ENCODE measurements at regions not wholly inside any gene's neighbourhood (a gene's known extent, or its start where the extent isn't known, plus 50 kb on each side); places are given as distances from the start of the nearest gene placed in this dataset.
"Not testable (repeated sequence)": the region's sequence is repeated elsewhere in the genome, so short reads cannot be mapped to it uniquely, and the experiment has no call there.

DNA sequence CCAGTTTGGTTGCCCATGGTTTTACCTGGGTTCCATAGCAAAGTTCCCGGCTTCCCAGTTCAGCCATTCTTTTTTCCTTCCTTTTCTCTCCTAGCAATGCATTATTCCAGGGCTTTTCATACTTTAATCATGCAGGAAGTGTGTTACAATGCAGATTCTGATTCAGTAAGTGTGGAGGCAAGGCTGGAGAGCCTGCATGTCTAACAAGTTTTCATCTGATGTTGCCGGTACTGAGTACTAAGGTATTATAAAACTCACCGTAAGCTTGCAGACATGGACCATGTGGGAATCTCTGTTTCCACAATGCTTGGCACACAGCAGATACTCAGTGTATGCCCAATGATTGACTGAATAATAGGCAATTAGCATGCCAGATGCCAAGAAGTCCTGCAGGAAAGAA, 102.9 kb upstream of the SHB start:
- DNase-seq (ENCODE audit: low read depth): no peak
- TF ChIP-seq, protein P1, sequence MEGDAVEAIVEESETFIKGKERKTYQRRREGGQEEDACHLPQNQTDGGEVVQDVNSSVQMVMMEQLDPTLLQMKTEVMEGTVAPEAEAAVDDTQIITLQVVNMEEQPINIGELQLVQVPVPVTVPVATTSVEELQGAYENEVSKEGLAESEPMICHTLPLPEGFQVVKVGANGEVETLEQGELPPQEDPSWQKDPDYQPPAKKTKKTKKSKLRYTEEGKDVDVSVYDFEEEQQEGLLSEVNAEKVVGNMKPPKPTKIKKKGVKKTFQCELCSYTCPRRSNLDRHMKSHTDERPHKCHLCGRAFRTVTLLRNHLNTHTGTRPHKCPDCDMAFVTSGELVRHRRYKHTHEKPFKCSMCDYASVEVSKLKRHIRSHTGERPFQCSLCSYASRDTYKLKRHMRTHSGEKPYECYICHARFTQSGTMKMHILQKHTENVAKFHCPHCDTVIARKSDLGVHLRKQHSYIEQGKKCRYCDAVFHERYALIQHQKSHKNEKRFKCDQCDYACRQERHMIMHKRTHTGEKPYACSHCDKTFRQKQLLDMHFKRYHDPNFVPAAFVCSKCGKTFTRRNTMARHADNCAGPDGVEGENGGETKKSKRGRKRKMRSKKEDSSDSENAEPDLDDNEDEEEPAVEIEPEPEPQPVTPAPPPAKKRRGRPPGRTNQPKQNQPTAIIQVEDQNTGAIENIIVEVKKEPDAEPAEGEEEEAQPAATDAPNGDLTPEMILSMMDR (IDR thresholded peaks at IDR 0.05; ENCODE audit: control insufficient read depth, extremely low read depth, insufficient read depth): no peak
- H3K4me3 ChIP-seq (ENCODE audit: low read depth, low read length): no peak overlapping the region

DNA sequence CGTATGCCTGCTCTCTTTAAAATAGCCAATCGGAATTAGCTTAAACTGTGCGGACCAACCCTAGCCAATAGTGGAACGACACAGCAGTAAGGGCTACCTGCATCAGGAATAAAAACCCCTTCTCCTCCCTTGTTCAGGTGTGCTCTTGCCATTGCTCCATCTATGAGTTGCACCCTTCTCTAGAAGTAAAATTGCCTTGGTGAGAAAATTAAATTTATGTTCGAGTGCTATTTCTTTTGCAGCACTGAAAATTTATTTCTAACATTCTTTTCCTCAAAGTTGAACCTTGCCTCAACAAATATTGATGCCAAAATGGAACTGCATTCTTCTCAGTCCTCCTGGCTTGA, 102.5 kb upstream of the SHB start:
- no peak for DNase-seq (ENCODE audit: low read depth)
- TF ChIP-seq, protein P1 (IDR thresholded peaks at IDR 0.05; ENCODE audit: control insufficient read depth, extremely low read depth, insufficient read depth): no peak
- H3K4me3 ChIP-seq (ENCODE audit: low read depth, low read length): no peak overlapping the region

DNA sequence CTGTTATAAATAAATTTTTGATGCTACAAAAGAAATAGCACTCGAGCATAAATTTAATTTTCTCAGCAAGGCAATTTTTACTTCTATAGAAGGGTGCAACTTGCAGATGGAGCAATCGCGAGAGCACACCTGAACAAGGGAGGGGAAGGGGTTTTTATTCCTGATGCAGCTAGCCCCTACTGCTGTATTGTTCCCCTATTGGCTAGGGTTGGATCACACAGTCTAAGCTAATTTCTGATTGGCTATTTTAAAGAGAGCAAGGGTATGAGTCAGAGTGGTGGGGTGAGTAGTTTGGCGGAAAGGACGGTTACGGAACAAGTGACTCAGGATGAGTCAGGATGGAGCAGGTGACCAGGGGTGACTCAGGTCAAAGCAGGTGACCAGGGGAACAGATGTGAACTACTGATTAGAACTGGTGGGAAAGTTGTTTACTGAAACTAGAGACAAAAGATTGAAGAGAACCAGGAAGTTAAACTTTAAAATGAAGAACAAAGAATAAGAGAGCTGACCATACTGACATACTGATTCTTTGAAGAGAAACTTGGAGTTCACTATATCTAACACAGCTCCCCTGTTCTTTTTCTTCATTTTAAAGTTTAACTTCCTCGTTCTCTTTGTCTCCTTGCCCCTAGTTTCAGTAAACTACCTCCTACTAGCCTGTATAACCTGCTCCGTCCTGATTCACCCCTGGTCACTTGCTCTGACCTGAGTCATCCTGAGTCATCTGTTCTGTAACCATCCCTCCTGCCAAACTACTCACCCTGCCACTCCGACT, 101.9 kb upstream of the SHB start:
- DNase-seq (ENCODE audit: low read depth): not testable (repeated sequence)

DNA sequence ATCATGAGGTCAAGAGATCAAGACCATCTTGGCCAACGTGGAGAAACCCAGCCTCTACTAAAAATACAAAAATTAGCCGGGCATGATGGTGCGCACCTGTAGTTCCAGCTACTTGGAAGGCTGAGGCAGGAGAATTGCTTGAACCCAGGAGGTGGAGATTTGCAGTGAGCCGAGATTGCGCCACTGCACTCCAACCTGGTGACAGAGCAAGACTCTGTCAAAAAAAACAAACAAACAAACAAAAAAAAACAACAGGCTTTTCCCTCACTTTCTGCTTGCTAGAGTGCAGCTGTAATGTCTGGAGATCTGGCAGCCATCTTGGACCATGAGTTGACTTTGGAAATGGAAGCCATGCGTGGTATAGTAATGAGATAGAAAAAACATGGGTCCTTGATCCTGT, 101.1 kb upstream of the SHB start:
- DNase-seq (ENCODE audit: low read depth): not testable (repeated sequence)

More for the DNA sequence above, 101.9 kb upstream of the SHB start:
- H3K4me3 ChIP-seq (ENCODE audit: low read depth, low read length): not testable (repeated sequence)

DNA sequence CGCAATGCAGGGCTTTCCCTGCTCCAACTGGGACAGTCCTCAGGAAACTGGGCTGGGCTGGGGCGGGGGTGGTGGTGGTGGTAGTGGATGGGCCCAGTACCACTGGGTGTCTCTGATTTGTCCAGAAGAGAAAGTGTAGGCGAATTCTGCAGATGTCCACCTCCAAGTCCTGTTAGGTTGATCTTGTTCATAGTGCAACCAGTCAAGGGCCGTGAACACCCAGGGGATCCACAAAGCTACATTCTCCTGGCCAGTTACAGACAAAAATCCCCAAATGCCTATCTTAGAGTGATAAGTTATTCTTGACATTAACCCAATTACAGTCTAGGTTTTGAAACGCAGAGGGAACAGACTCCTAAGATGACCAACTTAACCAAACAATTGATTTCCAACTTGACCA, 97.5 kb upstream of the SHB start:
- no peak overlapping the region for H3K4me3 ChIP-seq (ENCODE audit: low read depth, low read length)
- DNase-seq (ENCODE audit: low read depth): no peak
- TF ChIP-seq, protein P1 (IDR thresholded peaks at IDR 0.05; ENCODE audit: control insufficient read depth, extremely low read depth, insufficient read depth): no peak

More for the DNA sequence above, 101.1 kb upstream of the SHB start:
- not testable (repeated sequence) for H3K4me3 ChIP-seq (ENCODE audit: low read depth, low read length)

DNA sequence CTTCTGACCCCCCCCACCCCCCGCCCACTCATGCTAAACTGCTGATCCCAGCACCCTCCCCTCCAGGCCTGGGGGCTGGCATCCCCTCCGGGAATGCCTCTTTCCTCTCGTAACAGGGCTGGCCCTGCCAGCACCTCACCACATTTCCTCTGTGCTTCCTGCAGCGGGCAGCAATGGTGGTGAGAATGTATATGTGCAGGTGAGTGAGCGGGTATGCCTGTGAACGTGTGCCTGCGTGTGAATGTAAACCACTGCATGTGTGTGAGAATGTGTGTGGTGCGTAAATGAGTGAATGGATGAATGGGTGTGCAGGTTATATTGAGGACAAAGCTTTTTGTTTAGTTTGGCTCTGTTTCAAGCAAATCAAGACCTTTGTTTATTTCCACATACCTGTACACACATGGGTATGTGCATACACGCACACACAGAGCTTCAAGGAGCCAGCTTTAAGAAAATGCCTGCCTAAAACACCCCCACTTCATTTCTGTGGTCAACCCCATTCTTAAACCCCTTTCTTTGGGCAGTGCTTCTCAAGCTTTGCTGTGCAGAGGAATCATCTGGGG, 95.7 kb upstream of the SHB start:
- TF ChIP-seq, protein P1 (IDR thresholded peaks at IDR 0.05; ENCODE audit: control insufficient read depth, extremely low read depth, insufficient read depth): no peak
- no peak overlapping the region for H3K4me3 ChIP-seq (ENCODE audit: low read depth, low read length)

DNA sequence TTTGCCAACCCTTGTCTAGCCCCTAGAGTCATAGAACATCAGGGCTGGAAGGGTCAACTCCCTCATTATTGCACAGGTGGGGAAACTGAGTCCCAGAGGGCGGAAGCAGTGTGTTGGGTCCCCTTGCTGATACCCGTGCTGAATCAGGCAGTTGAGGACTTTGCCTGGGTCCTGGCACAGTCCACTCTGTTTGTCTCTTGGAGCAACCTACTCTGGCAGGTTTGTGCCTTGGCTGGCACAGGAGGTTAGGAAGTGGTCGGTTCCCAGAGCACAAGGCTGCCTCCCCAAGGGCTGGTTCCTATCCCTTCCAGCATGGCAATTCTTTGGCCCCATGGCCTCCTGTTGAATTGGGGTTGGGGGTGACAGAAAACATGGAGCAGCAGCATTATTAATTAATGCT, 94.5 kb upstream of the SHB start:
- DNase-seq (ENCODE audit: low read depth): no peak
- TF ChIP-seq, protein P1 (IDR thresholded peaks at IDR 0.05; ENCODE audit: control insufficient read depth, extremely low read depth, insufficient read depth): no peak
- no peak overlapping the region for H3K4me3 ChIP-seq (ENCODE audit: low read depth, low read length)

More for the DNA sequence above, 95.7 kb upstream of the SHB start:
- DNase-seq (ENCODE audit: low read depth): peak; percentile 63

Measured in LNCaP clone FGC (cell line).